NCI-H510A treated with DMSO at 0.1 percent for 48 hours (cell line): ENCODE measurements at regions not wholly inside any gene's neighbourhood (a gene's known extent, or its start where the extent isn't known, plus 50 kb on each side); places are given as distances from the start of the nearest gene placed in this dataset.
"Not testable (repeated sequence)": the region's sequence is repeated elsewhere in the genome, so short reads cannot be mapped to it uniquely, and the experiment has no call there.

Experiments
- DNase-seq: peaks from one replicate; lab custom pipeline; 2025; lab: John Stamatoyannopoulos, UW

- not testable (repeated sequence) for DNase-seq
Measured at GRCh38 chr19:28626407-28626806, 586.5 kb downstream of the UQCRFS1 start.

DNA sequence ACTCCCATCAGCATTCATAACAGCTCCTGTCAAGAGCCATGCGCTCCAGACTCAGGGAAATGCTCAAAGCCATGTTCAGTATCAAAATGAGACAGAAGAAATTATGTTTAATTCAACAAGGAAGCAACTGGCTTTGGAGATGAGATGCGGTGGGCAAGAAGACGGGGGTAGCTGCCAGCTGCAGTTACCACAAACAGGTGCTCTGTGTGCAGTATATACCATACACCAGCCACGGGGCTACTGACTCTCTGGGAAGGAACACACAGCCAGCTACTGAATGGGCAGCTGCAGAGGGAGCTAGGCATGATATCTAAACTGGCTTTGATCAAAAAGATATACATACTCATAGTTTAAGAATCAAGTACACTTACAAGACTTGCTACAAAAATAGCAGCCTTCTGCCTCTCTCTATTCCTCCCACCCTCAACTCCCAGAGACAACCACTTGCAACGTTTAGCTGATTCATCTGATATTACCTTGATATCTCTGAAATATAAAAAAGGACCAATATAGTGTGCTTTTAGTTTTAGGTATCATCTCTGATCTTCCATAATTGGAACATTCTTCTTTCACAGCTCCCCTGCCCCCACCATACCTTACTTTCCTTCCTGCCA, 593.0 kb downstream of the UQCRFS1 start:
- no peak for DNase-seq

GRCh38 chr19:28618504-28618903, 594.4 kb downstream of the UQCRFS1 start:
- no peak for DNase-seq

- DNase-seq, result no peak
Measured at GRCh38 chr19:28615966-28616365, 597.0 kb downstream of the UQCRFS1 start.

DNA sequence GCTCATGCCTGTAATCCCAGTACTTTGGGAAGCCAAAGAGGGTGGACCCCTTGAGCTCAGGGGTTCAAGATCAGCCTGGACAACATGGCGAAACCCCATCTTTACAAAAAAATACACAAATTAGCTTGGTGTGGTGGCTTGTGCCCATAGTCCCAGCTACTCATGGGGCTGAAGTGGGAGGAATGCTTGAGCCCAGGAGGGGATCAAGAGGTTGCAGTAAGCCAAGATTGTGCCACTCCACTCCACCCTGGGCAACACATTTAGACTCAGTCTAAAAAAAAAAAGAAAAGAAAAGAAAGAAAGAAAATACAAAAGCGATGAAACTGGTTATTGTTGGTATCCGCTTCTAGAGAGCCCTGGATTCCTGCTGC, 597.4 kb downstream of the UQCRFS1 start:
- no peak for DNase-seq

- no peak for DNase-seq
Measured at GRCh38 chr19:28614634-28615545, 598.1 kb downstream of the UQCRFS1 start.

DNA sequence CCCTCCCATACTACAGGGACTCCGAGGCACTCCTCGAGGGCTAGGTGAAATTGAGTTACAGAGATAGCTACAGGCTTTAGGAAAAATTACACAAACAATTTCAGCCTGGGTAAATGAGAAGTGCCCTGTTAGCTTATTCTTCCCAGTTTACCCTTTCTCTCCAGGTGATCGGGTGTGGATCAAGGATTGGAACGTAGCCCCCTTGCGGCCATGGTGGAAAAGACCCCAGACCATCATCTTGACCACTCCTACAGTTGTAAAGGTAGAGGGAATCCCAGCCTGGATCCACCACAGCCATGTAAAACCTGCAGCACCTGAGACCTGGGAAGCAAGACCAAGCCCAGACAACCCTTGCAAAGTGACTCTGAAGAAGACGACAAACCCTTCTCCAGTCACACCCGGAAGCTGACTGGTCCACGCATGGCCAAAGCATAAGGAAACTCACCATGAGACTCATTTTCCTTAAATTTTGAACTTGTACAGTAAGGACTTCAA, 600.6 kb downstream of the UQCRFS1 start:
- no peak for DNase-seq

- not testable (repeated sequence) for DNase-seq
Measured at GRCh38 chr19:28611227-28611914, 601.6 kb downstream of the UQCRFS1 start.

DNA sequence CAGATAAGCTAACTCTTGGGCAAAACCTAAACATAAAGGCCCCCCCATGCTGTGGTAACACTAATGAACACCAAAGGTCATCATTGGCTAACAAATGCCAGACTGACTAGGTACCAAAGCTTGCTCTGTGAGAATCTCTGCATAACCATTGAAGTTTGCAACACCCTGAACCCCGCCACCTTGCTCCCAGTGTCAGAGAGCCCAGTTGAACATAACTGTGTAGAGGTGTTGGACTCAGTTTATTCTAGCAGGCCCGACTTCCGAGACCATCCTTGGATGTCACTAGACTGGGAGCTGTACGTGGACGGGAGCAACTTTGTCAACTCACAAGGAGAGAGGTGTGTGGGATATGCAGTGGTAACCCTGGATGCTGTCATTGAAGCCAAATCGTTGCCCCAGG, 602.2 kb downstream of the UQCRFS1 start:
- DNase-seq, result no peak

DNA sequence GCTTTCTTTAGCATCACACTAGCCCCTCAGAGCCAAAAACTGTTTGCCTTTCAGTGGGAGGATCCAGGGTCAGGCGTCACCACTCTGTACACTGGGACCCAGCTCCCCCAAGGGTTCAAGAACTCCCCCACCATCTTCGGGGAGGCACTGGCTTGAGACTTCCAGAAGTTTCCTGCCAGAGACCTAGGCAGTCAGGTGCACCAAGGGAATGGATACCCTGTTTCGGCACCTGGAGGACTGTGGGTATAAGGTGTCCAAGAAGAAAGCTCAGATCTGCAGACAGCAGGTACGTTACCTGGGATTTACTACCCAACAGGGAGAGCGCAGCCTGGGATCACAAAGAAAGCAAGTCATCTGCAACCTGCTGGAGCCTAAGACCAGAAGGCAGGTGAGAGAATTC, 603.0 kb downstream of the UQCRFS1 start:
- DNase-seq, result no peak

DNA sequence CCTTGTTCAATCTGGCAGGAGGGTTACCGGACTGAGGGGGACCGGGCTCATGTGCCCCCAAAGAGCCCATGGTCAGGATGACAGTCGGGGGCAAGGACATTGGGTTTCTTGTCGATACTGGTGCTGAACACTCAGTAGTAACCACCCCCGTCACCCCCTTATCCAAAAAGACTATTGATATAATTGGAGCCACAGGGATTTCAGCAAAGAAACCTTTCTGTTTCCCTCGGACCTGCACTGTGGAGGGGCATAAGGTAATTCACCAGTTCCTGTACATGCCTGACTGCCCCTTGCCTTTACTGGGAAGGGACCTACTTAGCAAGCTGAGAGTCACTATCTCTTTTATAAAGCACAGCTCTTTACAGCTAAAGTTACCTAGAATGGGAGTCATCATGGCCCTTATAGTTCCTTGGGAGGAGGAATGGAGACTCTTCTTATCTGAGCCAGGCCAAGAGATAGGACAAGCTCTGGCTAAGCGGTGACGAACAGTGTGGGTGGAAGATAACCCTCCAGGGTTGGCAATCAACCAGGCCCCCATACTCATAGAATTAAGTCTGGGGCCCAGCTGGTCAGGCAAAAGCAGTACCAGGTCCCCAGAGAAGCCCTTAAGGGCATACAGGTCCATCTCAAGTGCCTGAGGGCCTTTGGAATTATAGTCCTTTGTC, 603.7 kb downstream of the UQCRFS1 start:
- no peak for DNase-seq

GRCh38 chr19:28608292-28608691, 604.7 kb downstream of the UQCRFS1 start:
- DNase-seq, result no peak

- no peak for DNase-seq
Measured at GRCh38 chr19:28607066-28607583, 605.8 kb downstream of the UQCRFS1 start.

- no peak for DNase-seq
Measured at GRCh38 chr19:28606269-28607032, 606.5 kb downstream of the UQCRFS1 start.

GRCh38 chr19:28605501-28606268, 607.3 kb downstream of the UQCRFS1 start:
- no peak for DNase-seq

DNA sequence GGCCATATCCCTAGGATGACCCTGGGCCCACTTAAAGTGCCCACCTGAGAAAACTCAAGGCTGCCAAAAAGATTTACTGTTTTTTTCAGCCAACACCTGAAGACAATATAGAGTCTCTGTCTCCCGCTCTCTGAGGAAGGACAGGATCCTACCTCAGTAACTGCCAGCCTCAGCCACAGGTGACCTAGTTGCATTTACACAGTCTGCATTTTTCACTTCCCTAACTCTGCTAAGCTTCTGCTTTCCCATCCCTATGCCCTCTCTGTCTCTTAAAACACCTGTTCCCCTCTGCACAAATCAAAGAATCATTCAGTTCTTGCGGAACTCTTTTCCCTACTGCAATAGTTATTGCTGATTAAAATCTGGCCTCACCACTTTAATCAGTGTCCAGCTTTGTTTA, 609.5 kb downstream of the UQCRFS1 start:
- no peak for DNase-seq

DNA sequence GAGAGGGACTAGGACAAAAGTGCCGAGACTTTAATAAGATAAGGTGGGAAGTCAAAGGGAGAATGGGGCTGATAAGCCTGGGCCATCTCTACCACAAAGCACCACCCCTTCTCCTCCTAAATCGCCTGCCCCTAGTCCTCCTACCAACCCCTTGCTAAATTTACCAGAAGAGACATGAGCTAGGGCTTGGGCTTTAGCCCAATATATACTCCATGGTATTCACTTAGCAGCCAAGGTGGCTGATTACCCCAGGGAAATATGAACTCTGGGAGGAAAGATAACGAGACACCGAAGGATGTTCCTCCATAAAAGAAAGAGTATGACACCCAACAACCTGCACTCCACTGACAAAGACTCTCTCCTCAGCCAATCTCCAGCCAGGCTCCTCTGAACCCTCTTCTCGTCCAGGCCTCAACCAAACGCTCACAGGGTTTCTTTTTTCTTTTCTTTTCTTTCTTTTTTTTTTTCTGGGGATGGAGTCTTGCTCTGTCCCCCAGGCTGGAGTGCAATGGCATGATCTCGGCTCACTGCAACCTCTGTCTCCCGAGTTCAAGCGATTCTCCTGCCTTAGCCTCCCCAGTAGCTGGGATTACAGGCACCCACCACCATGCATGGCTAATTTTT, 610.2 kb downstream of the UQCRFS1 start:
- DNase-seq, result no peak

DNA sequence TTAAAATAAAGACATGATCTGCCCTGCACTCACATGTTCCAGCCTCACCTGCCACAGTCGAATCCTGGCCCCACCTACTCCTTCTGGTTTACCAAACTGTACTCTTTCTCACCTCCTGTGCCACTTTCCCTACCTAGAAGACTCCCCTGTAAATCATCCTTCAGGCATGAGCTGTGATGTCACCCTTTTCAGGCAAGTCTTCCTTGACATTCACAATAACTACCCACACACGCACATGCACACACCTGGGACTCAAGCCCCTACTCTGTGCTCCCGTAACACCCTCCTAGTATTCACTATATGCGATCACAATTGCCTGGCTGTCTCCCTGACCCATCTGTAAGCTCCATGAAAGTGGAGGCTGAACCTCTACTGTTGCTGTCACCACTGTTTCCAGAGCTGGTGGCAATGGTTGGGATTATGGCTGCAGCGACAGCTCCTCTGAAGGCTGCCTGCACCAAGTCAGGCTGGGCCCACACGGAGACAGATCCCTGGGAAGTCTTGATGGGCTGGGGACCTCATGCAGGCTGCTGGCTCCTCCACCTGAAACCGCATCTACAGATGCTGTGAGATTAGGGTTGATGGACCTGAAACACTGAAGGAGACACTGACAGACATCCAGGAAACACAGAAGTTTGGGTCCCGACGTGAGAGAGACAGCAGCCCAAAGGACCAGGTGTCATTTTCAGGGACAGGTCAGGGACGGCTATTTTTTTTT, 611.1 kb downstream of the UQCRFS1 start:
- no peak for DNase-seq

DNA sequence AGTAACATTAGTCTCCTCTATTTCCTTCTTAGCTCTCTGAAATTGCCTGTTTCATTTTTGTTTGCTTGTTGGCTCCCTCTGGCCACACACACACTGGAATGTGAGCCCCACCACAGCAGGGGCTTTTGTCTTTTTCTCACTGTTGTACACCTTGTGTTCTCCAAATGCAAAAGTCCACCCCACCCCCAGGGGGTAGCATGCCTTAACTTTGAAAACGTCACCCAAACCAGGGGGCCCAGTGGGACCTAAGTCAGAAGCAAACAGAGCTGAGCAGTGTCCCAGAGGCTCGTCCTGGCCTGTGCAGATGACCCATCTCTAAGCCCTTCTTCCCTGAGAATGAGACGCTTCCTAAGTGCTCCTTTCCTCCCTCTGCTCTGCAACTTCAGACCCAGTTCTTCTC, 614.1 kb downstream of the UQCRFS1 start:
- DNase-seq, result no peak
